GM23248 (cell line): ENCODE measurements at regions not wholly inside any gene's neighbourhood (a gene's known extent, or its start where the extent isn't known, plus 50 kb on each side); places are given as distances from the start of the nearest gene placed in this dataset.
A peak's percentile ranks its signal among the peaks of the same experiment; 100 is the strongest.

ENCODE experiments used
- DNase-seq: peaks from one replicate; pipeline ENCODE4 v3.0.0-alpha.2; 2015
- H2AFZ ChIP-seq: fragments of 200-600 bp; sonication (generic); 2 replicates; pipeline ENCODE4 v1.6.1; 2016; ENCODE audit warnings: antibody characterized with exemption
- H3F3A ChIP-seq: fragments of 200-600 bp; sonication (generic); 2 replicates; pipeline ENCODE4 v1.6.1; 2016; ENCODE audit warnings: mild to moderate bottlenecking, antibody characterized with exemption, mixed run types; ENCODE audit not compliant: insufficient read depth
- H3K27ac ChIP-seq: fragments of 200-600 bp; sonication (generic); 2 replicates; pipeline ENCODE4 v1.5.1; 2016; ENCODE audit warnings: mild to moderate bottlenecking
- H3K27me3 ChIP-seq: fragments of 200-600 bp; sonication (generic); replicated peaks from 2 replicates; pipeline ENCODE4 v1.6.1; 2016; ENCODE audit warnings: mild to moderate bottlenecking; ENCODE audit not compliant: insufficient read depth
- H3K36me3 ChIP-seq: fragments of 200-600 bp; sonication (generic); 2 replicates; pipeline ENCODE4 v1.6.1; 2016; ENCODE audit warnings: low read depth, mild to moderate bottlenecking
- H3K4me1 ChIP-seq: fragments of 200-600 bp; sonication (generic); 2 replicates; pipeline ENCODE4 v1.6.1; 2016; ENCODE audit warnings: mild to moderate bottlenecking; ENCODE audit not compliant: insufficient read depth
- H3K4me2 ChIP-seq: fragments of 200-600 bp; sonication (generic); one replicate; pipeline ENCODE4 v1.6.1; 2016; ENCODE audit warnings: mild to moderate bottlenecking; ENCODE audit not compliant: unreplicated experiment
- H3K4me3 ChIP-seq: fragments of 200-600 bp; sonication (generic); 2 replicates; pipeline ENCODE4 v1.5.1; 2016; ENCODE audit warnings: mild to moderate bottlenecking
- H3K79me2 ChIP-seq: fragments of 200-600 bp; sonication (generic); 2 replicates; pipeline ENCODE4 v1.6.1; 2016; ENCODE audit warnings: mild to moderate bottlenecking; ENCODE audit not compliant: insufficient read depth
- H3K9ac ChIP-seq: fragments of 200-600 bp; sonication (generic); 2 replicates; pipeline ENCODE4 v1.6.1; 2016; ENCODE audit warnings: mild to moderate bottlenecking
- H3K9me2 ChIP-seq: fragments of 200-600 bp; sonication (generic); 2 replicates; pipeline ENCODE4 v1.6.1; 2016; ENCODE audit warnings: mixed run types, mild to moderate bottlenecking, moderate library complexity; ENCODE audit not compliant: insufficient read depth
- H3K9me3 ChIP-seq: fragments of 200-600 bp; sonication (generic); one replicate; pipeline ENCODE4 v1.6.1; 2017; ENCODE audit warnings: low read depth
- H4K20me1 ChIP-seq: fragments of 200-600 bp; sonication (generic); 2 replicates; pipeline ENCODE4 v1.6.0; 2016; ENCODE audit not compliant: insufficient read depth
- EZH2 ChIP-seq: fragments of 200-600 bp; sonication (generic); IDR thresholded peaks from 2 replicates; pipeline ENCODE4 v1.6.1; 2018; ENCODE audit warnings: antibody characterized with exemption, mild to moderate bottlenecking; ENCODE audit not compliant: insufficient read depth, poor library complexity, severe bottlenecking
- EZH2phosphoT487 ChIP-seq: fragments of 200-600 bp; sonication (generic); IDR thresholded peaks from 2 replicates; pipeline ENCODE4 v1.6.1; 2018; ENCODE audit warnings: antibody characterized with exemption, moderate library complexity, mild to moderate bottlenecking, low read depth; ENCODE audit not compliant: insufficient read depth
- WGBS, 2 experiments: methylation state at CpG; one replicate each; pipeline ENCODE4 v1.1.6; 2015 to 2017; ENCODE audit warnings: low lambda C conversion rate in 2 of 2, low coverage in 1 of 2; ENCODE audit errors: missing lambda C conversion rate in 2 of 2; 5-methylcytosine and 5-hydroxymethylcytosine counted together
- in situ Hi-C: fragments of 300-500 bp; cut with MboI; formaldehyde crosslinking; loops from 2 replicates; pipeline ENCODE4 v1.15.0; 2020

DNA sequence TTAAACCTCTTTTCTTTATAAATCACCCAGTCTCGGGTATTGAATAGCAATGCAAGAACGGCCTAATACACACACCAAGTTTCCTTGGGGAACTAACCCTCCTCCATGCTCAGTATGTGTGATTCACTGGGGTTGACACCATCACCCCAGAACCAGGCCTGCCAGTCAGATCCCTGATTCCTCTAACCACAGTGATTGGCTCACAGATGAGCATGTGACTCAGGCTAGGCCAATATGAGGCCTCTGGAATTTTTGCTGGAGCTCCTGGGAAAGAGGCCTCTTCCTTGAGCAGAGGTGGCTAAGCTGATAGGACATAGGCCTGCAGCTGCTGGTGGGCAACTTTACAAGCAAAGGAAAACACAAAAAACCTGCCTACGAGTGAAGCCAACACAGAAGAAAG is 74.7 kb upstream of the ZBTB40 start:
- no peak for TF ChIP-seq EZH2phosphoT487
- TF ChIP-seq EZH2 = no peak
- DNase-seq = peak; percentile 19
- no peaks in the 10 kb centered on the region for H3K27me3 ChIP-seq
- no peaks in the 10 kb centered on the region for H3K9me2 ChIP-seq
- no peaks in the 10 kb centered on the region for H3F3A ChIP-seq
- H3K36me3 ChIP-seq = no peaks in the 10 kb centered on the region
- H3K4me2 ChIP-seq = no peak overlapping the region
- H3K79me2 ChIP-seq = no peaks in the 10 kb centered on the region
- H2AFZ ChIP-seq = no peak overlapping the region
- H3K9ac ChIP-seq = no peak overlapping the region
- in situ Hi-C loops = no loop called here
- no peak overlapping the region for H3K27ac ChIP-seq
- WGBS, 2 experiments = 87 to 91% methylated on average over 3 of the region's 3 CpGs
- H3K9me3 ChIP-seq = no peaks in the 10 kb centered on the region
- H3K4me1 ChIP-seq = peaks cover 16% of the 10 kb centered on the region
- H4K20me1 ChIP-seq = no peaks in the 10 kb centered on the region
- H3K4me3 ChIP-seq = no peak overlapping the region

DNA sequence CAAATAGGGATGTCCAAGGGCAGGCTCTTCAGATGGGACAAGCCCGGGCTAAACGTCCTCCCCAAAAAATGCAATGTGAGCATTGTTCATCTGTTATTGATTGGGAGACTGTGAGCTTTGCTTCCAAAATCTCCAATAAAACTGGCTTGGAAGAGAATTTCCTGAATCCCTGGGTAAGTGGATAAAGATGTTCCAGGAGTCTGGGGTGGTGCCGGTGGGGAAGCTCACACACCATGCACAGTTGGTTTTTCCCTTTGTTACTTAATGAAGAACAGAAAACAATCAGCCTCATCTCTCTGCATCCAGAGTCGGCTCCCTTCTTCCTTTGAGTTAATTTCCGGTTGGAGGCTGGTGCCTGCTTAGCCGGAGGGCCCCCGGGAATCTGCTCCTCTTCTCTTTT is 72.1 kb upstream of the ZBTB40 start:
- no peaks in the 10 kb centered on the region for H3K36me3 ChIP-seq
- no peak overlapping the region for H3K9ac ChIP-seq
- no peak overlapping the region for H3K4me2 ChIP-seq
- H2AFZ ChIP-seq = no peak overlapping the region
- DNase-seq = peak; percentile 33
- H3K4me3 ChIP-seq = no peak overlapping the region
- H3K27ac ChIP-seq = no peak overlapping the region
- in situ Hi-C loops = no loop called here
- no peaks in the 10 kb centered on the region for H3K27me3 ChIP-seq
- no peaks in the 10 kb centered on the region for H3K9me2 ChIP-seq
- peaks cover 16% of the 10 kb centered on the region for H3K4me1 ChIP-seq
- H3K9me3 ChIP-seq = no peaks in the 10 kb centered on the region
- WGBS, 2 experiments = 1 to 7% methylated on average over 7 of the region's 7 CpGs
- TF ChIP-seq EZH2phosphoT487 = no peak
- TF ChIP-seq EZH2 = no peak
- no peaks in the 10 kb centered on the region for H3F3A ChIP-seq
- H3K79me2 ChIP-seq = no peaks in the 10 kb centered on the region
- no peaks in the 10 kb centered on the region for H4K20me1 ChIP-seq

DNA sequence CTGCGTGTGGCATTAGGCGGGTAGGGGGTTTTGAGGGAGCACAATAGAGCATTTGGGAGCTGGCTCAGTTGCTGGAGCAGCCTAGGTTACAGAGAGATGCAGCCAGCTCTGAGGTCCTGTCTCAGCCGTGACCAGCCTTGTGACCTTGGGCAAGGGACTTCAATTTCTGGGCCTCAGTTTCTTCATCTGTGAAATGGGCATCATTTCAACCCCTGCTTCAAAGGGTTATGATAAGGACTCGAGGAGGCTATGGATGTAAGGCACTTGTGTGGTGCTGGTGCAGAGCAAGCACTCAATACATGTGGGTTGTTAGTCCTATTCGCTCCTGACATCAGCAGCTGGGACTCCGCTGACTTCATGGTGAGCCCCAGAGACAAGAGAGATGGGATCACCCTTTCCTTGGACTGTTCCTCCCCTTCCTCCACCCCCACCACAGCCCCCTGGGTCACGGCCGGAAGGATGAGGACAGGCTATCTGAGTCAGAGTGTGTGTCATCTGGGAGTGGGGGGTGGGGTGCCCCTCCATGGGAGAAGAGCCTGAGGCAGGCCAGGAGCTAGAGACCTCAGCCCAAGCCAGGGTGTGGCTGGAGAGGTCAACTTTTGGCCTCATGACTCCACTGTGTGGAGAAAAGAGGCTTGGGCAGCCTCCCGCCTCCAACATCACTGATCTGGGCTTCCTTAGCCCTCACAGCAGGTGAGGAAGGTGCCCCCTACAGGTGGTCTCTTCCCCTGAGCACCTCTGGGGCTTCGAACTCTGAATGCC is 71.4 kb upstream of the ZBTB40 start:
- no peaks in the 10 kb centered on the region for H4K20me1 ChIP-seq
- H3K9me3 ChIP-seq = no peaks in the 10 kb centered on the region
- DNase-seq = peak; percentile 71
- no peaks in the 10 kb centered on the region for H3F3A ChIP-seq
- H3K27me3 ChIP-seq = no peaks in the 10 kb centered on the region
- no peaks in the 10 kb centered on the region for H3K36me3 ChIP-seq
- H3K79me2 ChIP-seq = no peaks in the 10 kb centered on the region
- 49% methylated on average over 10 of the region's 10 CpGs for WGBS, 2 experiments
- no peak overlapping the region for H2AFZ ChIP-seq
- no peak overlapping the region for H3K4me2 ChIP-seq
- no peak overlapping the region for H3K4me3 ChIP-seq
- peaks cover 16% of the 10 kb centered on the region for H3K4me1 ChIP-seq
- TF ChIP-seq EZH2phosphoT487 = no peak
- no peak for TF ChIP-seq EZH2
- H3K9me2 ChIP-seq = no peaks in the 10 kb centered on the region
- H3K27ac ChIP-seq = no peak overlapping the region
- in situ Hi-C loops = no loop called here
- no peak overlapping the region for H3K9ac ChIP-seq

DNA sequence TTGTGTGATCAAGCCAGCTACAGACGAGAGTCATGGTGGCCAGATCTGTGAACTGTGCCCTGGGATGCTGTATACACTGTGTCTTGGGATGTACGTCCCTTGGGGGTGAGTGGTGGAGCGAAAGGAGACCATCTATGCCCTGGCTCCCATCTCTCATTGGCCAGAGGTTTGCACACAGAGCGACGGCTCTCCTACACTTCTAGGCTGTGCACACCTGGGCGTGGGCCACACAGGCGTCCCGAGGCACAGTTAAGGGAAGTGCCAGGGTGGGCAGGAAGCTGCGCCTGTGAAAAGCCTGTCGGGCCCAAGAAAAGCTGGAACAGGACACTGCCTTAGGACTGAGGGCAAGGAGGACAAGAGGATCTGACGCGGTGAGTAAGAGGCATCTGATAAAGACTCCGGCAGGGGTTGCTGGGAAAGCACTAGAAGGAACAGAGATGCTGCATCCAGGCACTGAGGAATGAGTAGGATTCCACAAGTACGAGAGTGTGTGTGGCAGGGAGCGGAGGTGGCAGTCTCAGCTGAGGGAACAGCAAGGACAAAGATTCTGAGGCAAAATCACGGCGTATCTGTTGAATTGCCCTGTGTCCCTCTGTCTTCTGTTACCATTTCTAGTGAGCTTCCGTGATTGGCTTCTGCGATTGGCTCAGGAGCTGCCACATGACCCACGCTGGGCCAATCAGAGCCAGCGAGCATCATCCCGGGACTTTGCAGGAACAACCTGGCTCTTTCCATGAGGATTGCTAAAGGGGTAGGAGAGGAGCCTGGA is 67.9 kb upstream of the ZBTB40 start:
- in situ Hi-C loops = no loop called here
- Histone ChIP-seq H3K79me2 (no peaks in the 10 kb centered on the region), H3K9ac (no peak overlapping the region), H3K4me1 (peaks cover 30% of the 10 kb centered on the region), H3K9me2 (no peaks in the 10 kb centered on the region), H3K4me2 (no peak overlapping the region), H3K4me3 (no peak overlapping the region), H3F3A (peaks cover 15% of the 10 kb centered on the region), H3K36me3 (no peaks in the 10 kb centered on the region), H3K27me3 (no peaks in the 10 kb centered on the region), H3K9me3 (no peaks in the 10 kb centered on the region), H2AFZ (no peak overlapping the region), H4K20me1 (no peaks in the 10 kb centered on the region), H3K27ac (no peak overlapping the region)
- no peak for DNase-seq
- 90 to 93% methylated on average over 22 of the region's 22 CpGs for WGBS, 2 experiments
- TF ChIP-seq EZH2 (no peak), EZH2phosphoT487 (no peak)
